ENCODE measurements at regions not wholly inside any gene's neighbourhood (a gene's known extent, or its start where the extent isn't known, plus 50 kb on each side); places are given as distances from the start of the nearest gene placed in this dataset.

DNA sequence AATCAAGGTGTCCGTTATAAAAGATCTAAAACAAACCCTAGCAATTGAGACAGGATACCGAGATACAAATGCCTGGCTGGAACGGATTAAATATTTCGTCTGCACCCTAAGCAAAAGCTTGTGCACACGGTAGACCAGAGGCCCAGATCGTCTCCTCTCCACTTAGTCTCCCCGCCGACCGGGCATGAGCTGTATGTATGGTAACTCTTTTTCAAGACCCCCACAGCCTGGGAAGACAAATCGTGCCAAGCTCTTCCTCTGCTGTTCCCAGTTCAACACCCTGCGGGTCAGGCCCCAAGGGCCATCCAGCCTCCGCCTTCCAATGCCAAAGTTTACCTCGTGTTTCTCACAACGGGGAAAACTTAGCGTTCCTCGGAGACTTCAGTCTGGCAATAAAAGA is 285.7 kb upstream of the GALNT17 start:
- TF ChIP-seq, protein P1, sequence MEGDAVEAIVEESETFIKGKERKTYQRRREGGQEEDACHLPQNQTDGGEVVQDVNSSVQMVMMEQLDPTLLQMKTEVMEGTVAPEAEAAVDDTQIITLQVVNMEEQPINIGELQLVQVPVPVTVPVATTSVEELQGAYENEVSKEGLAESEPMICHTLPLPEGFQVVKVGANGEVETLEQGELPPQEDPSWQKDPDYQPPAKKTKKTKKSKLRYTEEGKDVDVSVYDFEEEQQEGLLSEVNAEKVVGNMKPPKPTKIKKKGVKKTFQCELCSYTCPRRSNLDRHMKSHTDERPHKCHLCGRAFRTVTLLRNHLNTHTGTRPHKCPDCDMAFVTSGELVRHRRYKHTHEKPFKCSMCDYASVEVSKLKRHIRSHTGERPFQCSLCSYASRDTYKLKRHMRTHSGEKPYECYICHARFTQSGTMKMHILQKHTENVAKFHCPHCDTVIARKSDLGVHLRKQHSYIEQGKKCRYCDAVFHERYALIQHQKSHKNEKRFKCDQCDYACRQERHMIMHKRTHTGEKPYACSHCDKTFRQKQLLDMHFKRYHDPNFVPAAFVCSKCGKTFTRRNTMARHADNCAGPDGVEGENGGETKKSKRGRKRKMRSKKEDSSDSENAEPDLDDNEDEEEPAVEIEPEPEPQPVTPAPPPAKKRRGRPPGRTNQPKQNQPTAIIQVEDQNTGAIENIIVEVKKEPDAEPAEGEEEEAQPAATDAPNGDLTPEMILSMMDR (IDR thresholded peaks at IDR 0.05; ENCODE audit: insufficient read depth, low read depth, low read length, missing control alignments) = no peak
- H3K4me3 ChIP-seq (ENCODE audit: low read length) = no peak overlapping the region
- no peak for DNase-seq (ENCODE audit: low read depth)

DNA sequence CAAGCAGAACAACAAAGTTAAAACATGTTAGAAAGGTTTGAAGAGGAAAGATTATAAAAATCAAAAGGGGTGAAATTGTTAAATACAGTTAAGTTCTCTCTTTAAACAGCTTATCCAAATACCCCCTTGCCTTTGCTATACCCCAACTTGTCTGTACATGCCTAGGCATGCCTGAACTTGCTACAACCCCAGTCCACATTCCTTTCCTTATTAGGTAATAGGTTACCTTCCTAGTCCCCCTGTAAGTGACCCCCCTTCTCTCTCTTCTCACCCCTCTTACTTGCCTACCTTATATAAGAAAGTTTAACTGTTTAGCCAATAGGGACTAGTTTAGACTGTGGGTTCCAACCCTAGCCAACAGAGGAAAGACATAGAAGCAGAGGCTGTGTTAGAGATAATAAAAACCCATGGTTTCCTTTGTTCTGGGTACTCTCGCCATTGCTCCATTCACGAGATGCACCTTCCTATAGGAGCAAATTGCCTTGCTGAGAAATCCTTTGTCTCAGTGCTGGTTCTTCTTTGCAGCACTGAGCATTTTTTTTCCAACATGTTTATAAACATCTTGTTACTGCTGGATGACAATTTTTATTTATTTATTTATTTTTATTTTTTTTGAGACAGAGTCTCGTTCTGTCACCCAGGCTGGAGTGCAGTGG is 282.2 kb upstream of the GALNT17 start:
- no peak overlapping the region for H3K4me3 ChIP-seq (ENCODE audit: low read length)
- TF ChIP-seq, protein P1 (IDR thresholded peaks at IDR 0.05; ENCODE audit: insufficient read depth, low read depth, low read length, missing control alignments) = no peak
- DNase-seq (ENCODE audit: low read depth) = no peak

DNA sequence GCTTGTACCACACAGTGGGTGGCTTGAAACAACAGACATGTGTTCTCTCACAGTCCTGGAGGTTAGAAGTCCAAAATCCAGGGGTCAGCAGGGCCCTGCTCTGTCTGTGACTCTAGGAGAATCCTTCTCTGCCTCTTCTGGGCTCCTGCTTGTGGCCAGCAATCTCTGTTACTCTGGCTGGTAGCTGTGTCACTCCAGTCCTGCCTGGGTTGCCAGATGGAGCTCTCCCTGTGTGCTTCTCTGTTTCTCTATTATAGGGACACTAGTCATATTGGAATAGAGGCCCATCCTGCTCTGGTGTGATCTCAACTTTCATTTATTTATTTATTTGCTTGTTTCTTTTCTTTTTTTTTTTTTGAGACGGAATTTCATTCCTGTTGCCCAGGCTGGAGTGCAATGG is 276.6 kb upstream of the GALNT17 start:
- no peak for DNase-seq (ENCODE audit: low read depth)
- TF ChIP-seq, protein P1 (IDR thresholded peaks at IDR 0.05; ENCODE audit: insufficient read depth, low read depth, low read length, missing control alignments) = no peak
- no peak overlapping the region for H3K4me3 ChIP-seq (ENCODE audit: low read length)

DNA sequence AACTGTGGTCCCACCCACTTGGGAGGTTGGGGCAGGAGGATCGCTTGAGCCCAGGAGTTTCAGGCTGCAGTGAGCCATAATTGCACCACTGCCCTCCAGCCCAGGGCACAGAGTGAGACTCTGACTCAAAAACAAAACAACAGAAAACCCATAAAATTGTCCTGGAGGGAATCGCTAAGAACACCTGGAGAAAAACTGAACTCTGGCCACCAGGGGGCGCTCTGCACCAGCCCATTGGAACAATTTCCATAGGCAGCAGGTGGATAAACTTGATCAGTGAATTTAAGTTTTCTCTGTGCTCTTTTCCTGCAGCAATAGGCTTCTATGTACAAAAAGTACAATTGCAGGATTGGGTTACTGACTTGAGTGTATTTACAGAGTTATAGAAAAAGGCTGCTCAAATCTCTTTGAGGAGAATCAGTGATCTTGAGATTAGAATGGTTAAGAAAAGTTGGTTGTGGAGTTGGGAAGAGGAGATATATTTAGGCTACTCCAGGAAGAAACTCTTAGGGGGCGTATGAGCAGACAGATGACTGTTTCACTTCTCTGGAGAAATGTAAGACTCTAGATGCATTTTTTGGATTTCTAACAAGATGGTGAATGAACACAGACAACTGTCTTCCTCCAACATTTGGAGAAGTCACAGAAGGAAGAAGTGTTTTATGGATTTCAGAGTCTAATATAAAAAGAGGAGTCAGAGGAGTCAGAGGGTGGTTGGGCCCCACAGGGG is 274.9 kb upstream of the GALNT17 start:
- H3K4me3 ChIP-seq (ENCODE audit: low read length) = no peak overlapping the region
- peak; percentile 63 for DNase-seq (ENCODE audit: low read depth)
- TF ChIP-seq, protein P1 (IDR thresholded peaks at IDR 0.05; ENCODE audit: insufficient read depth, low read depth, low read length, missing control alignments) = peak; percentile 75

DNA sequence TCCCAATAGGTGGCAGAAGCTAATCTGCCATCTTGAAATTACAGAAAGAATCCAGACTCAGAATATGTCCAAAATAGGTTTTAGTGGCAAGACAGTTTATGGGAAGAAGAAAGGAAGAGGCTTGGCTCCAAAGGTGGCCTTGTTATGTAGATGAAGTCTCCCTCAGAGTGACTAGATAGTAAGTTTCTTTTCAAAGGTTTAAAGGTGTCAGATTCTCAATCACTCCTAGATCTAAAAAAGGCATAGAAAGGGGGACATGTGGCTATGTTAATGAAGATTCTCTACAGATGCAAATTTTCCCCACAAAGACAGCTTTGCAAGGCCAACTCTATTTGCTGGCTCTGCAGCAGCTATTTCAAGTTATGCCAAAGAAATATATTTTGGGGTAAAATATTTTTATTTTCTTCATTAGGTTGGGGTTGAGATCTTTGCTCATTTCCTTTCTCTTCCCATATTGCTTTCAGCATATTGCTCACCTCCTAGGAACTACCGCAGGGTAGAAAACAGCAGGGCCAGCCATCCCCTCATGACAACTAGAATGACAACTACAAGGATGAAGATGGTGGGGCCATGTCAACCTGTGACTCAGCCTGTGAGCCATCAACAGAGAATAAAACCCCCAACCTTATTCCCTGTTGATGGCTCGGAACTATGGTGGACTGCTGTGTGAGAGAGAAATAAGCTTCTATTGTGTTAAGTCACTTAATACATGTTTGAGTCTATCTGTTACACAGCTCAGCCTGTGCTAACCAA is 274.0 kb upstream of the GALNT17 start:
- no peak for DNase-seq (ENCODE audit: low read depth)
- TF ChIP-seq, protein P1 (IDR thresholded peaks at IDR 0.05; ENCODE audit: insufficient read depth, low read depth, low read length, missing control alignments) = no peak
- H3K4me3 ChIP-seq (ENCODE audit: low read length) = no peak overlapping the region

DNA sequence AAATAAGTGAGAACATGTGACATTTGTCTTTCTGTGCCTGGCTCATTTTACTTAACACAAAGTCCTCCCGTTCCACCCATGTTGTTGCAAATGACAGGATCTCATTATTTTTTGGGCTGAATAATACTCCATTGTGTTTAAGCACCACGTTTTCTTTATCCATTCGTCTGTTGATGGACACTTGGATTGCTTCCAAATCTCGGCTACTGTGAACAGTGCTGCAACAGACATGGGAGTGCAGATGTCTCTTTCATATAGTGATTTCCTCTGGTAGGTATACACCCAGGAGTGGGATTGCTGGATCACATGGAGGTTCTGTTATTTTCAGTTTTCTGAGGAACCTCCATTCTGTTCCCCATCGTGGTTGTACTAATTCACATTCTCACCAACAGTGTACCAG is 264.4 kb upstream of the GALNT17 start:
- TF ChIP-seq, protein P1 (IDR thresholded peaks at IDR 0.05; ENCODE audit: insufficient read depth, low read depth, low read length, missing control alignments) = no peak
- DNase-seq (ENCODE audit: low read depth) = no peak
- H3K4me3 ChIP-seq (ENCODE audit: low read length) = no peak overlapping the region
